ENCODE measurements at regions not wholly inside any gene's neighbourhood (a gene's known extent, or its start where the extent isn't known, plus 50 kb on each side); places are given as distances from the start of the nearest gene placed in this dataset.

DNA sequence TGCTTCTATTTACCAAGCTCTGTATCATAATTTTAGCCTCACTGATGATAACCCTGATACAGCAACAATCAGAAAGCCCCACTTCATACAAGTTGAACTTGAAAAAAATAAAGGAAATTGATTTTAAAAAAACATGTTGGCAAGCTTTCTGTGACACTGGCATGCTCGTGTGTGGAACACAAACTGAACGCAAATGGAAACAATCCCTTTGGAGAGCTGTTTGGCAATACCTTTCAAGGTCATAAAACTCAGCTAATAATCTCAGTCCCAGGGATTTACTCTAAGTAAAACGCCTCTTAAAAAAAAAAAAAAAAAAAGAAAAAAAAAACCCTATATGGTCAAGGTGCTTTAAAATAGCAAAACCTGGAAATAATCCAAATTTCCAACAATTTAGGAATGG, 166.7 kb upstream of the BCL6 start:
- Histone ChIP-seq H3K4me3 (ENCODE audit: low read length) (no peak overlapping the region), H3K27ac (ENCODE audit: low read length) (no peak overlapping the region), H3K9me3 (ENCODE audit: insufficient read depth, low read depth, low read length) (no peaks in the 10 kb centered on the region), H3K4me1 (ENCODE audit: insufficient read depth, low read length) (peaks cover 18% of the 10 kb centered on the region), H3K9ac (ENCODE audit: low read depth, low read length) (no peak overlapping the region), H3K27me3 (ENCODE audit: insufficient read depth, low read length) (no peaks in the 10 kb centered on the region), H3K36me3 (ENCODE audit: insufficient read depth, low read depth, low read length) (no peaks in the 10 kb centered on the region)

DNA sequence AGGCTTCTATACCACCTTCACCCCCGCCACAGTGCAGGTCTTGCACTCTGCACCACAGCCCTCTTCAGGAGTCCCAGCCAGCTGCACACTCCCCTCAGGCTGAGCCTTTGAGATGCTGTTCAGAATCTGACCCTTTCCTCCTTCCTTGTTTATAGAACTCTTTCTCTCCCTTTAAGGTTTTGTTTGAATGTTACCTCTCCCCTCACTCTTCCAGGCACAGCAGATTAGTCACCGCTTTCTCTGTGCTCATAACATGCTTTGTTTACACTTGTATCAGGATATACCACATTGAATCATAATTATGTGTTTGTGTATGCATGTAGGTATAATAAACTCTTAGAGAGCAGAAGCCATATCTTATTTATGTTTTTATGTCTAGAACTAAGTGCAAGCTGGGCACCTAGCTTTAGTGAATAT, 168.4 kb upstream of the BCL6 start:
- H3K27me3 ChIP-seq (ENCODE audit: insufficient read depth, low read length), result no peaks in the 10 kb centered on the region
- H3K9ac ChIP-seq (ENCODE audit: low read depth, low read length), result no peak overlapping the region
- H3K4me1 ChIP-seq (ENCODE audit: insufficient read depth, low read length), result peaks cover 22% of the 10 kb centered on the region
- H3K9me3 ChIP-seq (ENCODE audit: insufficient read depth, low read depth, low read length), result no peaks in the 10 kb centered on the region
- no peak overlapping the region for H3K4me3 ChIP-seq (ENCODE audit: low read length)
- no peak overlapping the region for H3K27ac ChIP-seq (ENCODE audit: low read length)
- no peaks in the 10 kb centered on the region for H3K36me3 ChIP-seq (ENCODE audit: insufficient read depth, low read depth, low read length)

DNA sequence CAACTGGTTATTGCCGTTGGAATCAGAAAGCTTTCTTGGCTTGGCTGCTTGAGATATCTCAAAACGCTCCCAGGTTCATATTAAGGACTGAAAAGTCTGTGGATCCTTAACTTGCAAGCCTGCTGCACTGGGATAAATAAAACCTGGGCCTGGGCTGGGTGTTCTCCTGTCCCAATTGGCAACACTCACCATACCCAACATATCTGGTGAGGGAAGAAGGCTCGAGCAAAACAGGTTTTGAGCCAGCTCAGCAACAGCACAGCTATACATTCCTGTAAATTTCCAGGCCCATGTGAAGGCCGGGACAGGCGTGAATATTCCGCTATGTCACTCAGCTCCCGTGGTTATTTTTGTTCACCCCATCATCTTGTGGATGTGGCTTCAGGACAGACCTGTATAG, 169.0 kb upstream of the BCL6 start:
- H3K9ac ChIP-seq (ENCODE audit: low read depth, low read length), result no peak overlapping the region
- no peaks in the 10 kb centered on the region for H3K27me3 ChIP-seq (ENCODE audit: insufficient read depth, low read length)
- no peak overlapping the region for H3K4me3 ChIP-seq (ENCODE audit: low read length)
- no peak overlapping the region for H3K27ac ChIP-seq (ENCODE audit: low read length)
- no peaks in the 10 kb centered on the region for H3K36me3 ChIP-seq (ENCODE audit: insufficient read depth, low read depth, low read length)
- peaks cover 28% of the 10 kb centered on the region for H3K4me1 ChIP-seq (ENCODE audit: insufficient read depth, low read length)
- no peaks in the 10 kb centered on the region for H3K9me3 ChIP-seq (ENCODE audit: insufficient read depth, low read depth, low read length)

DNA sequence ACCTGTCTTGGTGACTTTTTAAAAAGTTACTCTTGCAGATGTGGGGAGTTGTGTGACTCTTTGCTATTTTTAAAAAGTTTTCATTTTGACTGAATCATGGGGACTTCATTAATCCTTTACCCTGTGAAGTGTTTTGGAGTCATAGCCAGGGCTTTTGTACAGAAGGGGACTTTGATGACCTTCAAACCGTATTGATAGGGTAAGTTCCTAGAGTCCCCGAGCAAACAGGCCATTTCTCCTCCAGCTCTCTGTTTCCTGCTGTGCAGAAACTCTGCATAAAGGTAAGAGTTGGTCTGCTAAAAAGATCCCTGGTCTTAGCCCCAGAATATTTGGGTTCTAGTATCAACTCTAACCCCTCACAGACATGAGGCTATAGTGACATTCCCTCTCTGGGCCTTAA, 170.8 kb upstream of the BCL6 start:
- Histone ChIP-seq H3K4me1 (ENCODE audit: insufficient read depth, low read length) (peaks cover 28% of the 10 kb centered on the region), H3K9ac (ENCODE audit: low read depth, low read length) (no peak overlapping the region; the same call in 1 of the 2 replicates), H3K27me3 (ENCODE audit: insufficient read depth, low read length) (no peaks in the 10 kb centered on the region), H3K27ac (ENCODE audit: low read length) (no peak overlapping the region), H3K4me3 (ENCODE audit: low read length) (peak overlapping the region; percentile 21; the same call in 1 of the 2 replicates), H3K36me3 (ENCODE audit: insufficient read depth, low read depth, low read length) (no peaks in the 10 kb centered on the region), H3K9me3 (ENCODE audit: insufficient read depth, low read depth, low read length) (no peaks in the 10 kb centered on the region)

DNA sequence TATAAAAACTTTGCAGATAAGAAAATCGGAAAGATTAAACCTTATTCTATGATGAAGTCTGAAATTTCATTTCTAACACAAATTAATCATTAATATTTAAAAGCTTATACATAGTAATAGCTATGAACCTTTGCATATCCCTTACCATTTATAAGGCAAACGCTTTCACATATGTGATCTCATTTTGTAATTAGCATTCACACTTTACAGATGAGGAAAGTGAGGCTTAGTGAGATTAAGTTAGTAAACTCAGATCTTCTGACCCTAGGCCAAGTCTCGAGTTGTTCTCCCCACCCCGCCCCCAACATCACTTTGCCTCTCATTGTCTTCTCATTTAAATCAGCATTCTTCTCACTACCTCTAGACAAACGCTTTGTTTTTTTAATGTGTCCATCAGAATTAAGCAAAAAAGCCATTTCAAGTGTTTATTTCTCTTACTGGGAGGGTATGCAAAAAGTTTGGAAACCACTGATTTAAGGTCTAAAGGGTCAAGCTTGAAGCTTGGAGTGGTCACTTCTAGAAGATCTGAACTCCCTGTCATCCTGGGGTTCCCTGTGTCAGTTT, 172.9 kb upstream of the BCL6 start:
- no peaks in the 10 kb centered on the region for H3K27me3 ChIP-seq (ENCODE audit: insufficient read depth, low read length)
- peaks cover 28% of the 10 kb centered on the region for H3K4me1 ChIP-seq (ENCODE audit: insufficient read depth, low read length)
- no peak overlapping the region for H3K27ac ChIP-seq (ENCODE audit: low read length)
- peak overlapping the region; percentile 44 for H3K4me3 ChIP-seq (ENCODE audit: low read length)
- no peak overlapping the region for H3K9ac ChIP-seq (ENCODE audit: low read depth, low read length)
- H3K9me3 ChIP-seq (ENCODE audit: insufficient read depth, low read depth, low read length), result no peaks in the 10 kb centered on the region
- no peaks in the 10 kb centered on the region for H3K36me3 ChIP-seq (ENCODE audit: insufficient read depth, low read depth, low read length)

DNA sequence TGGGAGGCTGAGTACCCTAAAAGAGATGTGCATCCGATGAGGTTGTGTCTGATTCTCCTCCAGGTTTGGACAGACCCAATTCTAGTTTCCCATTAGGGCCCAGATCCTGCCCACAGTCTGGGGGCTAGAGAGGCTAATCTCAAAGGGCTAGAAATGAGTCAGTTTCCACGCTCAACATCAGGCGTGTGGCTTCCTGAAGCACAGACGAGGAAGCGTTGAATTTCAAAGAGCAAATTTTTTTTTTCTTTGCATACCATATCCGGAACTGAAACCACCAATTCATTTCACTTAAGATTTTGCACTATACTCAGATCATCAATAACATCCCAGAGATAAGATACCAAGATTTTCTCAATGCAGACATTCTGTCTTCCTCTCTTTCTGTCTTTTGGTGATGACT, 173.8 kb upstream of the BCL6 start:
- H3K9me3 ChIP-seq (ENCODE audit: insufficient read depth, low read depth, low read length), result no peaks in the 10 kb centered on the region
- H3K9ac ChIP-seq (ENCODE audit: low read depth, low read length), result no peak overlapping the region
- no peak overlapping the region for H3K27ac ChIP-seq (ENCODE audit: low read length)
- H3K4me3 ChIP-seq (ENCODE audit: low read length), result no peak overlapping the region
- H3K36me3 ChIP-seq (ENCODE audit: insufficient read depth, low read depth, low read length), result no peaks in the 10 kb centered on the region
- H3K4me1 ChIP-seq (ENCODE audit: insufficient read depth, low read length), result peaks cover 28% of the 10 kb centered on the region
- no peaks in the 10 kb centered on the region for H3K27me3 ChIP-seq (ENCODE audit: insufficient read depth, low read length)

DNA sequence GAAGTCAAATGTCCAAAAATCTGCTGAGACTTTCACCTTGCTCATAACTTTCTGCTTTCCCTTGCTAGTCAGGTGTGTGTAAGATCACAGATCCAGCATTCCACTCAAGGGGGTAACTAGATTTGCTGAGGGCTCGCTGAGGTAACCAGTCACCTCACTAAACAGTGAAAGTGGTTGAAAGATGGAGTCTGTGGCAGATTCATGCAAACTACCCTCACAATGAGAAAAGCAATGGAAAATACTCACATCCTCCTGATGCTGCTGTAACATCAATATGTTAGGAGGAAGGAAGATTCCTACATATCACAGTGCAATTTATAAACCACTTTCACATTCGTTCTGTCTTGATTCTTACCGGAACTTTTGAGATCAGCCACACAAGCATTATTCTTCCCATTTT, 174.3 kb upstream of the BCL6 start:
- Histone ChIP-seq H3K9me3 (ENCODE audit: insufficient read depth, low read depth, low read length) (no peaks in the 10 kb centered on the region), H3K27me3 (ENCODE audit: insufficient read depth, low read length) (no peaks in the 10 kb centered on the region), H3K36me3 (ENCODE audit: insufficient read depth, low read depth, low read length) (no peaks in the 10 kb centered on the region), H3K4me3 (ENCODE audit: low read length) (no peak overlapping the region), H3K9ac (ENCODE audit: low read depth, low read length) (no peak overlapping the region), H3K4me1 (ENCODE audit: insufficient read depth, low read length) (peaks cover 28% of the 10 kb centered on the region), H3K27ac (ENCODE audit: low read length) (no peak overlapping the region)

DNA sequence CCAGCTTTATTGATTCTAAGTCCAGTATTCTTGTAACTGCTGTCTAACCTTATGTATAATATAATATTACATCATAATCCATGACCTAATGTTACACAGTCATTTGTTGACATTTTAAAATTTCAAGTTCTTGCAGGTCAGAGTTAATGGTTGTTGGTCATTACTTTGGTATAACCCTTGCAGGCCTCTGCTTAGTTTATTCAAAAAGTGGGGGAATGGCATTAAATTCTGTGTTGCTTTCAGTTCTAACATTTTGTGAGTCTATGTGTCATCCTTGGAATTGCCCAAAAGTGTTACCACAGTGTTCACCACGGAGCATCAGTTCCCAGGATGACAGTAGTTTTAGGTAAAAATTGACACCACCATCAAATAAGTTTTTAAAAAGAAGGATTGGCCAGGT, 174.8 kb upstream of the BCL6 start:
- H3K4me3 ChIP-seq (ENCODE audit: low read length), result no peak overlapping the region
- no peaks in the 10 kb centered on the region for H3K27me3 ChIP-seq (ENCODE audit: insufficient read depth, low read length)
- H3K36me3 ChIP-seq (ENCODE audit: insufficient read depth, low read depth, low read length), result no peaks in the 10 kb centered on the region
- H3K9me3 ChIP-seq (ENCODE audit: insufficient read depth, low read depth, low read length), result peaks cover 5% of the 10 kb centered on the region; the same call in 1 of the 2 replicates
- no peak overlapping the region for H3K9ac ChIP-seq (ENCODE audit: low read depth, low read length)
- peaks cover 28% of the 10 kb centered on the region for H3K4me1 ChIP-seq (ENCODE audit: insufficient read depth, low read length)
- no peak overlapping the region for H3K27ac ChIP-seq (ENCODE audit: low read length)

DNA sequence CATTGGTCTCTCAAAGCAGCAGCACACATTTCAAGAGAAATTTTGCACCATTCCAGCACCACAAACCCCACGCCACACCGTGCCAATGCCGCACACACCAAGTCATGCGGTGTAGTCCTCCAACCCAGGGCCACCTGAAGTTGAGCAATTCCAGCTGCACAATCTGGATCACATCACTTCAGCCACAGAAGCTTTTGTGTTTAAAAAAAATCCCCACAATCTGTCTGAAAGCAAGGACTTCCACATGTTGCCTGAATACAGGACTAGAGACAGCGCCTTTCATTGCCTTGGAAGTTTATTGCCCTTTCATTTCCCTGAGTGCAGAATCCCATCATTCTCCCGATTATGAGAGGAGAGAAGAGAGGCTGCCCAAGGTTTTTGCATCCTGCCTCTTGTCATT, 175.6 kb upstream of the BCL6 start:
- Histone ChIP-seq H3K4me1 (ENCODE audit: insufficient read depth, low read length) (peaks cover 21% of the 10 kb centered on the region), H3K36me3 (ENCODE audit: insufficient read depth, low read depth, low read length) (no peaks in the 10 kb centered on the region), H3K27ac (ENCODE audit: low read length) (no peak overlapping the region), H3K9ac (ENCODE audit: low read depth, low read length) (no peak overlapping the region), H3K4me3 (ENCODE audit: low read length) (no peak overlapping the region), H3K9me3 (ENCODE audit: insufficient read depth, low read depth, low read length) (peaks cover 8% of the 10 kb centered on the region; the same call in 1 of the 2 replicates), H3K27me3 (ENCODE audit: insufficient read depth, low read length) (no peaks in the 10 kb centered on the region)

DNA sequence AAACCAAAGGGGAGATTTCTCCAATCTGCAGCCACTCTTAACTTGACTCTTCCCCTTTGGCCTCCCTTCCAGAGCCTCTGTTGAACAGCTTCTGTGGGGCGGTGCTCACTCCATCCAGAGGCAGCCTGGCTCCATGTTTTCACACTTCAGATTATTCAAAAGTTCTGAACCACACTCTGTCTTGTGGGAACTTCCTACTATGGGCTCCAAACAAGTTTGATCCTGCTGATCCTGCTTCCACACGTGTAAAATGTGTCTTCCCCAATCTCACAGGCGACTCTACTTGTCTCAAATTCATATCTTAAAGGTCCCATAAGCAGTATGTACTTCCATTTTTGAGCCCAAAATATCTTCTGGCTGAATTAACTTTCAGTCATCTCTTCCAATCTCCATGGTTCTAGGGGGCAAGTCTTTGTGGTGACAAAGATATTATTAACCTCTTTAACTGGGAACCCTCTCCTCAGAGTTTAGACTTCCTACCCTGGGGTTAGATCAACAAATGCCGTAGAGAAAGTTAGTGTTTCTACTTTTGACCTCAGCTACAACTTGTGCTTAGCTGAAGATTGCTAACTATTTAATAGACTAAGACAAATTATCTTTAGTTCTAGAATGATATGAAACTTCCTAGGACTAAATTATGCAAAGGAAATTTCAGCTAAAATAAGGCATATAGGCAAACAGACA, 176.3 kb upstream of the BCL6 start:
- H3K4me3 ChIP-seq (ENCODE audit: low read length), result no peak overlapping the region
- H3K9ac ChIP-seq (ENCODE audit: low read depth, low read length), result no peak overlapping the region
- H3K4me1 ChIP-seq (ENCODE audit: insufficient read depth, low read length), result peaks cover 15% of the 10 kb centered on the region; the same call in 1 of the 2 replicates
- no peak overlapping the region for H3K27ac ChIP-seq (ENCODE audit: low read length)
- H3K36me3 ChIP-seq (ENCODE audit: insufficient read depth, low read depth, low read length), result no peaks in the 10 kb centered on the region
- H3K9me3 ChIP-seq (ENCODE audit: insufficient read depth, low read depth, low read length), result peaks cover 8% of the 10 kb centered on the region; the same call in 1 of the 2 replicates
- H3K27me3 ChIP-seq (ENCODE audit: insufficient read depth, low read length), result no peaks in the 10 kb centered on the region

DNA sequence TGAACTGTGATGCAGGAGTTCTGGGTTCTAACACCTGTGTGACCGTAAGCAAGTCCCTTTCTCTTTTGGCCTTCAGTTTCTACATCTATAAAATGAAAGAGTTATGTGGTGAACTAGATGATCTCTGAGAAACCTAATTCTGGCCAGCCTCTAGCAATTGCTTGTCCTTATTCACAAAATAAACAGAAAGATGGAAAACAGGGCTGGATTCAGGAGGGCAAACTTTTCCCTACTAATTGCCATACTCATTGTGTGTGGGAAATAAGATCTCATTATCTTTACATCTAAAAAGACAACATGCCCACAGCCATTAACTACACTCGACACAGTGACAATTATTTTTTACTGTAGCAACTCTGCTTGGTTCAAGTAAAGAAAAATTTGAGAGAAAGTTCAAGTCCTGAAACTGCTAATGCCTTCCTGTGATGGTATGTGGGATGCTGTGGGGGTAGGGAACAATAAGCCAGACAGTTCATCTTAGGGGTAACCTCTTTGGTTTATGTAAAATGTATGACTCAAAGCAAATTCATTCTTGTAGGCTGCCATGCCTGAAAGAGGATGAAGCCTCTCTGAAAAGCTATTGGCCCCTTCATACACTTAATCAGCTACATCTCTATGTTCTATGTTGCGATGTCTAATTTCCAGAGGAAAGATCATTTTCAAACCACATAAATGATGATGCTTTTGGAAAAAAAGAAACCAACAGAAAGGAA, 177.6 kb upstream of the BCL6 start:
- Histone ChIP-seq H3K4me3 (ENCODE audit: low read length) (no peak overlapping the region), H3K9ac (ENCODE audit: low read depth, low read length) (no peak overlapping the region), H3K4me1 (ENCODE audit: insufficient read depth, low read length) (peaks cover 10% of the 10 kb centered on the region; the same call in 1 of the 2 replicates), H3K9me3 (ENCODE audit: insufficient read depth, low read depth, low read length) (peaks cover 8% of the 10 kb centered on the region; the same call in 1 of the 2 replicates), H3K27me3 (ENCODE audit: insufficient read depth, low read length) (no peaks in the 10 kb centered on the region), H3K27ac (ENCODE audit: low read length) (no peak overlapping the region), H3K36me3 (ENCODE audit: insufficient read depth, low read depth, low read length) (no peaks in the 10 kb centered on the region)

DNA sequence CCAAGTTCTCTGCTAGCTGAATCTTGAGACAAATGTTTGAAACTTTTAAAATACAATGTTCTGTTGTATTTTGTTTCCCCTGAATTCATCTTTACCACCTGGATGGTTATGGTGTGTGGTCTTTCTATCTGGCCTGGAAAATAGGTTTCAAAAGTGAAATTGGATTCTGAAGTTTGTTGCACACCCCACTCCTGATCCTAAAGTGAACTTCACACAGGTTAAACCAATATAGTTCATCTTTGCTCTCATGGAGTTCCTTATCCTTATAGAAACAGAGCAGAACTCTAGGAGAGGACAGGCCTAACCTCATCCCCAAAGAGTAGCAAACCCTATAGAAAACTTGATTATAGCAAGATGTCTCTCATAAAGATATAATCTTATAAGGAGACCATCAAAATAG, 179.4 kb upstream of the BCL6 start:
- no peaks in the 10 kb centered on the region for H3K27me3 ChIP-seq (ENCODE audit: insufficient read depth, low read length)
- H3K4me3 ChIP-seq (ENCODE audit: low read length), result no peak overlapping the region
- H3K36me3 ChIP-seq (ENCODE audit: insufficient read depth, low read depth, low read length), result no peaks in the 10 kb centered on the region
- H3K9ac ChIP-seq (ENCODE audit: low read depth, low read length), result no peak overlapping the region
- H3K9me3 ChIP-seq (ENCODE audit: insufficient read depth, low read depth, low read length), result peaks cover 8% of the 10 kb centered on the region; the same call in 1 of the 2 replicates
- H3K27ac ChIP-seq (ENCODE audit: low read length), result no peak overlapping the region
- no peaks in the 10 kb centered on the region for H3K4me1 ChIP-seq (ENCODE audit: insufficient read depth, low read length)
